SK-MEL-5 (cell line): ENCODE measurements at regions not wholly inside any gene's neighbourhood (a gene's known extent, or its start where the extent isn't known, plus 50 kb on each side); places are given as distances from the start of the nearest gene placed in this dataset.

Experiments used
- DNase-seq: peaks from one replicate; pipeline ENCODE4 v3.0.0-alpha.2; 2016; ENCODE audit warnings: low read depth, low spot score
- in situ Hi-C: cut with HindIII; loops from 2 replicates; pipeline ENCODE4 v1.10.0; 2016; ENCODE audit warnings: low sequenced_read_pairs, high pct_unique_total_duplicates, low pct_unique_long_range_greater_than_20kb

DNA sequence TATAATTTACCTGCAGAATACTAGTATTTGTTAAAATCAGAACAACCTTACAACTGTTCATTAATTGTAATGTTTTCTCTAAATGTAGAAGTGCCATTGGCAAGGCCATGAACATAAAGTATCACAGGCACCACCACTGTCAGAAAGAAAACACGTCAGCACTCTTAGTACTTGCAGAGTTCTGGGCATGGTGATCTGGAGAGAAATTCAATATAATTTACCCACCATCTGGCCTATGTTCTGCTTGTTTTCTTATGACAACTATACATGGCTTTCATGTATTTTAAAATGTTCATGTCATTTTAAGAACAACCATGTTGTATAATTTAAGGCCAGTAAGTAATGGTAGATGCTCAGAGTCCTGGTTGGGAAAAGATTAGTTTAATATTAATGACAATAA, 114.2 kb upstream of the SULT1C3 start:
- no peak for DNase-seq
- in situ Hi-C loops: no loop called here

DNA sequence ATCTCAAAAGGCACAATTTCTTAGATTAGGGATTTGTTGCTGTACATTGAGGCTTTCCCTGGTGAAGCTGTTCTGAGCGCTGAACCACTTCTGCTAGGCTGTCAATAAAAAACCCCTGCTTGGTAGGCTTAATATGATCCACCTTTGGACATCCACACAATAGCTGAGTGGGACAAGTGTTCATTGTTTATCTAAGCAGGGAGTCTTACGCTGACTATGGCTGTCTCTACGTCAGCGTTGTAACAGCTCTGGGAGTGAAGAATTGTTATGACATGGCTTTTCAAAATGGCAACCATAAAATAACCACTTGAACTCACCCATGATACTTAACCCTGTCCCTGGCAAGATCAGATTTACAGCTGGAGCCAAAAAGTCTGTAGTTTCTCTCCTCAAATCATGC, 111.5 kb upstream of the SULT1C3 start:
- in situ Hi-C loops: no loop called here
- DNase-seq: no peak

DNA sequence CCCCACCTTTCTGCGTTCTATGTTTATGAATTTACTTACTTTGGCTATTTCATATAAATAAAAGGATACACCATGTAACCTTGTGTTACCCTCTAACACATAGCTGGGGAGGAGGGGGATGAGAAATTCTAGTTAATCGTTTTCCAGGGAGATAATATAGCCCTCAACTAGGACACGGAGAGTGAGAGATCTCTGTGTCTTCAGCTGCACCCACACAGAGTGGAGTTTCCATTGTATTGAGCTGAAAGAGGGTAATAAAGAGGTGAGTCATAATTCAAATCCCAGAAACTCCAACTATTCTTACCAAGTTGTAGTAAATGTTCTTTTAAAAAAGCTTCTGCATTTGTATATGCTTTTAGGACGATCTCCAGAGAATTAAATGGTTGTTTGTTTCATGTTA, 110.1 kb upstream of the SULT1C3 start:
- in situ Hi-C loops: no loop called here
- DNase-seq: no peak

DNA sequence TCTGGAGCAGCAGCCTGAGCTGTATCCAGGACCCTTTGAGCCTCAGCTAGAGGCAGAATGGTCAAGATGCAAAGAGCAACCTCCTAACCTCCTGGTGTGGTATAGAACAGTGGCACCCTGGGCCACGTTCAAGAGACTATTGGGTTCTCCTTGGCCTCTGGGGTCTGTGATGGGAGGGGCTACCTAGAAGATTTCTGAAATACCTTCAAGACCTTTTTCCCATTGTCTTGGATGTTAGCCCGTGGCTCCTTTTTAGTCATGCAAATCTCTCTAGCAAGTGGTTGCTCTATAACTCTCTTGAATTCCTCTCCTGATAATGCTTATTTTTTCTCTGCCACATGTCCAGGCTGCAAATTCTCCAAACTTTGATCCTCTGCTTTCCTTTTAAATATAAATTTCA, 106.3 kb upstream of the SULT1C3 start:
- in situ Hi-C loops: no loop called here
- no peak for DNase-seq

DNA sequence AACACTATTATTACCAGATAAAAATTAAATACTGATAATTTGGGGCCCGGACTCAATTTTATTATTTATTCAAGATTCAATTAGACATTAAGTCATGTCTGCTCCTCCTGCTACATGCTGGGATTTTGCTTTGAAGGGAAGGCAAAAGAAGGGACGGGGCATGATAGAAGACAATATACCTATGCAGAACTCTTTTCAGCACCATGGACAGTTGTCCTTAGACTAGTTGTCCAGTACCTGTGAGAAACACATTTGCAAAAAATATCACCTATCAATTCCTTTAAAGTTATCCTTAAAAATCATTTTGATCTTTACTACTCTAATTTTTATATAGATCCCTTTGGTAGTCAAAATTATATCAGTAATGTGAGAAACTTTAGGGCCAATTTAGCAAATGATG, 100.2 kb upstream of the SULT1C3 start:
- in situ Hi-C loops: no loop called here
- no peak for DNase-seq

DNA sequence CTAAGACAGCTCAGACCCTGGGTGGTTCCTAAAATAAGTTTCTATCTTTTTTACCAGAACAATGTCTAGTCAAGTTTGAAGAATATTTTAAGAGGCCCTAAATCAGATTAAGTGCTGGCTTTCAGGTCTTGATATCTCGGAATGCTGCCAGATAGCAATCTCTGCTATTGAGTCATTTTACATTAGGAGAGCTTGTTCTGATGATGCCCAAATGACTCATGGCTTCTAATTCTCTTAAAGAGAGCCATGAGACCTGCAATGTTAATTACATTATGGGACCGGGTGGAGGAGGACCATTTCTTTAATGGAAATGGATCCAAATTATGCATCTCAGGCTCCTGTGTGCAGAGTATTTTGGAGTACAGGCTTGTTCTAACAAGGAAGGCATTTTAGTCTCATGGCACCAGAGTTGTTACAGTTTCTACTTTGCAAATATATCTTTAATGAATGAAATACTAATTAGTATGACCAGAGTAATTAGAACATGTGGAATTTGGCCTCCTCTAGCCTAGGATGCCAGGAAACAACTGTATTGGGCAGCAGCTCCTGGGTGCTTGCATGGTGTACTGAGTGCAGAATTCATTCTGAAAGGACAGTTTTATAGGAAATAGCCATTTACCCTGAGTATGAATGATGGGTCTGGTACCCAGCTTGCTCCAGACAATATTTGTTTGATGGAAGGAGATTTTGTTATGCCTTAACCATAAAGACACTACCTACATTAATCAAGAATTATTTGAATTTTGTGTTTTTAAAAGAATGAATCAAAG, 94.0 kb upstream of the SULT1C3 start:
- in situ Hi-C loops: no loop called here
- DNase-seq: no peak

DNA sequence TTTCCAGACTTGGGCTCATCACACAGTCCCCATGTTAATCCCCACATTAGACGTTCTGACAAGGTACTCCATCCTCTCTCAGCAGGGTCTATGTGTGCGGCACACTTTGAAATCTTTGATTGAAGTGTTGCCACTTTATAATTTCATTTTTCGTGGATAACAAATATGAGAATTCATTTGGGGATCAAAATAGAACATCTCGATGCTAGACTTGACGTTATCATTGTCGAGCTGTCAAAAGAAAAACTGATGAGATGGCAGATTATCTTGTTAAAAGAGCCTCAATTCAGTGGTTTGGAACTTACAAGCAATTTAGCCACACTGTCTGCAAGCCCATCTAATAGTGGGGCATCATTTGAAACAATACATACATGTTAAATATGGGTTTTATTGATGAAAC, 91.2 kb upstream of the SULT1C3 start:
- in situ Hi-C loops: no loop called here
- DNase-seq: no peak

DNA sequence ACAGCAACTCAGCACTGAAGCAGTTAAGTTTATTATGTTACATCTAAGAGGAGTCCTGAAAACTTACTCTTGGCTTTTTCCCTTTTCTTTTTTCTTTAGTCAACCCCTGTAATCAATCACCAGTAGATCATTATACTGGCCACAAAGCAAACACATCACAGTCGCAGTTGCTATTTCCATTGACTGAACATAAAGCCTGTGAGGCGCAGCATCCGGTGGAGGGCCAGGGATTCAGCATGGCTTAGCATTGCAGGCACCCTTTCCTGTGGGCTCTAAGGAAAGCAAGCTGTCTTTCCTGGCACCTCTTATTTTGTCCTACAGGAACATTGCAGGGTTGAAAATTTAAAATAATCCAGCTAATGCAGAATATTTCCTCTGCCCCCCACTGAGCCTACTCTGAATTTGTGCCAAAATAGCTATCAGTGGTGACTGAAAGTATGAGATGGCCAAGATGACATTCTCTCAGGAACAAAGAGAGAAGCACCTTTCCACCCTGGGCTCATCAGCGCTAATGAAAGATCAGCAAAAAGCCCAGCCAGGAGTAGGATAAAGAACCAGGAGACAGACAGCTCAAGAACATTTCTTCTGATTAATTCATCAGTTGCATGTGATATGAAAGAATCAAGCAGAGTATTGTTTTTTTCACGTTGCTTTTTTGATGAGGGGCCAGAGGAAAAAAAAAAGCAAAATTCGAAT, 85.3 kb upstream of the SULT1C3 start:
- in situ Hi-C loops: no loop called here
- DNase-seq: no peak

DNA sequence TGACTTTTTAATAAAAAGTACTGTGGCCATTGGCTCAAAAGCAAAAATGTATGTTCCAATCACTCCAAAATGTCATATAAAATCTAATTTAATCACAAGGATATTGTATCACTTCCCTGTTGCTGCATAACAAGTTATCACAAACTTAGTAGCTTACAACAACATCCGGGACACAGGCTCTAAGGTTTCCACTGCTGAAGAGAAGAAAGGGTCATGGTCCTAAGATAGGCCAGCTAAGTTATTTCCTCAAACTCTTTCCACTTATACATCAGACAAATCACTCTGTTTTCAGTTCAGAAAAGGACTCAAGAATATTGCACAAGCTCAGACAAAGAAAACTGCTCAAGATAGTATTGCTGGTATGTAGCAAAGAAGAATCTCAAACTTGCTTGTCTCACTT, 78.5 kb upstream of the SULT1C3 start:
- DNase-seq: no peak

DNA sequence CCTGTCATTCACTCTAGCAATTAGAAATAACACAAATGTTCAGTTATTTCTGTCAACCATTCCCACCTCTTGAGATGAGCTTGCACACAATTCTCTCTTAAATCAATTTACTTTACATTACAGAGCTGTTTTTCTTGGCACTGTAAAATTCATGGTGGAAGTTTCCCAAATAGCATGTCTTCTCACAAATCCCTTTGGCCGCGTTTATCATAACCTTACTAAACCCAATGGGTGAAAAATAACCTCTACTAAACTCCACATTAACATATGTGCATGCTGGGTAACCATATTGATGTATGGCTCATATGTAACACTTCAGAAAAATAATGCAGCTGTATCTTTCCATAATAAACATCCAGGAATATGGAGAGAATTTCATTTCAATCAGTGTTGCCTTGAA, 75.5 kb upstream of the SULT1C3 start:
- in situ Hi-C loops: no loop called here

More for the DNA sequence above, 78.5 kb upstream of the SULT1C3 start:
- in situ Hi-C loops: no loop called here

DNA sequence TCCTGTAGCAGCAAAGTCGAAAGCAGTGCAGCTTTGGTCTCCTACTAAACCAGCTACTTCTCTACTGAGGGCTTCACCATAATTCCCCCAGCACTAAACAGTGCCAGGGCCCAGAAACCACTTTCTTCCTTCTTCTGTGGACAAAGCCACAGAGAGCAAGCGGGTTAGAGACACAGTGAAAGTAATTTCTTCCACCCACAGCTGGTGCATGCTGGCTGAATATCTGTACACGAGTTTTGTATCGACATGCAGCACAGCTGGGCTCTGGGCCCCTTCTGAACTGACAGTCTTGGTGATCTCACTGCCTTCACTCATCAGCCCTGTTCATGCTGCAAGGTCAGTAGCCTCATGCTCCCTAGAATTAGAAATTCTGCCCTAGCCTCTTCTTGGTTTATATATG, 74.0 kb upstream of the SULT1C3 start:
- no peak for DNase-seq
- in situ Hi-C loops: no loop called here

More for the DNA sequence above, 75.5 kb upstream of the SULT1C3 start:
- no peak for DNase-seq

DNA sequence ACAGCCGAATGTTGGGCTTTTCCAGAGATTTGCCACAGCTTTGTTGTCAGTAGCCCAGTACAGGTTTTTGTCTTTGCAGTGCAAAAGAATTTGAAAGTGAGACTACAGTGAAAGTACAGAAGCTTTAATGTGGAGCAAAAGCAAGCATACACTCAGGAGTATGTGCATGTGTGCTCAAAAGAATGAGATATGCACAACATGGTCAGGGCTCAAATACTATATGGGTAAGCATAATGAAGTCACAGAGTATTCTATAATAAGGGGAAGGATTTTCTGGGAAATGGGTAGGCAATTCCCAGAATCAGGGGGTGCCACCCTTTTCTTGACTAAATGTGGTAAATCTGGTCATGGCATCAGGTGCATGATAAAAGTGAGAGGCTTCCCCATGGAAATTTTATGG, 72.1 kb upstream of the SULT1C3 start:
- in situ Hi-C loops: no loop called here
- no peak for DNase-seq

DNA sequence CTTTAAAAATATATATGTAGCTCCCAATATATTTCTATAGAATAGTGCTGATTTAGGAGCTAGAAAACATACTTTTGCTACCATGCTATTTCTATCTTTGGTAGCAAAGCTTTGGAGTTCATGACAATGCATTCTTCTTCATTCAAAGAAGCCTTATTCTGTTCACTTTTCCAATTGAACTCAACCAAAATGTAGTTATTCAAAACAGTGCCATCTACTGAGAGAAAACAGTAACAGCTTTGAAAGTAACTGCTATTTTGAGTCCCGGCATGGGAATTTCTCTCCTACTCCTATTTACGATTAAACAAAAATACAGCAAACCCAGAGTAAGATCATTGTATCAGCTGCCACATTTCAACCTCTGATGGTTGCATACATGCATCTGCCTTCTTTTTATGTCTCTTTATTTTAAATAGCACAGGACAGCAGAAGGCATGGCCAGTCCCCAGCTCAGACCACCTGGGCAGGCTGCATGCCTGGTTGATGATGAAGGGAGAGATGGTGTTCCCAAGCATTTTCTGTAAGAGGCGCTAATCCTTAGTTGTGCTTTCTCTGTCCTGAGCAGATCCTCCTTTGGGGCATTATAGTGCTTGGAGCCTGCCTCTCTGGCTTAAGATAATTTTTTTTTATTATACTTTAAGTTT, 69.7 kb upstream of the SULT1C3 start:
- DNase-seq: peak; percentile 67

DNA sequence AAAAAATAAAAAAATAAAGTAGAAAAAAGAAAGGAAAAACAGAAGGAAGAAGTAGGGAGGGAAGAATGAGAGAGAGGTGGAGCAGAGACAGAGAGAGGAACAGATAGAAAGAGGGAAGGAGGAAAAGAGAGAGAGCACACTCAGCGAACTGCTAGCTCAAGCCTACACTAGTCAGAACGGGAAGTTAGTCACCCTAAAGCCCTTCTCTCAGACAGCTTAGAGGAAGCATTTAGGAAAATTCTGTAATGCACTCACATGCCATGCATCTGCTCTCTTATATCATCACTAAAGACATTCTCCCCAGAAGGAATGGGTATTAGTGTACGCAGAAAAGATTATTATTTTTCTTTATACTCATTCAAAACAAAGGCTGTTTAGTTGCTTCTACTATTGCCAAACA, 68.1 kb upstream of the SULT1C3 start:
- in situ Hi-C loops: no loop called here
- no peak for DNase-seq

More for the DNA sequence above, 69.7 kb upstream of the SULT1C3 start:
- in situ Hi-C loops: no loop called here

DNA sequence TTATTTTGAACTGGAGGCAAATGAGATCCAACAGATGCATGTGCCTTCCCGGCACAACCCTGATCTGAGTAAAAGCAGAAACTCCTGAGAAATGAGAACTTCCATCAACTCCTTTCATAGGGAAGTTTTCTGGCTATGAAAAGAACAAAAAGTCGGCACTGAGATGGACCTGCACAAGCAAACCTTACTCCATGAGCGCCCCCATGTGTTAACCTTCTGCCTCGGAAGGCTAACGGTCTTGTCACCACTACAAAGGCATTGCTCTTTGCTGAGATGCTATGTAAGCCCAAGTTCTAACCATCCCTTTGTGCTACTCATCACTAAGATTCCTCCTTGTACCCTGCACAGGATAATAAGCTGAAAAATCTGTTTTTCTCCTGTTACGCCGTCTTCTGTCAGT, 57.3 kb upstream of the SULT1C3 start:
- in situ Hi-C loops: no loop called here
- peak; percentile 72 for DNase-seq

DNA sequence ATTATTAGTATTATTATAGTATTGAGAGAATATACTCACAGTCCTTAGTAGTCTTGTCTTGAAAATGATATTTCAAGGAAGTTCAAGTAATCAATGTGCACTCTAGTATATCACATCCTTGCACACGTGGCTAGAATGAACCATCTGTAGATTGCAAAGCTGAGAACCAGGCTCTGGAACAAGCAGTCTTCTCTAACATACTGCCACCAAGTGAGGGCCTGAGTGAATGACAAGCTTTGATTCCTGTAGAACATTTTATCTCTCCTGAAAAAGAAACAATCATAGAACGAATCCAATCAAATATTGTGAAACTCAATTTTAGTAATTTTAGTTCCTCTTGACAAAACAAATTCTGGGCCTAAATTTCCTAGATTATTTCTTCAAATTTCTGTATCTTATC, 55.3 kb upstream of the SULT1C3 start:
- peak; percentile 69 for DNase-seq
- in situ Hi-C loops: no loop called here

DNA sequence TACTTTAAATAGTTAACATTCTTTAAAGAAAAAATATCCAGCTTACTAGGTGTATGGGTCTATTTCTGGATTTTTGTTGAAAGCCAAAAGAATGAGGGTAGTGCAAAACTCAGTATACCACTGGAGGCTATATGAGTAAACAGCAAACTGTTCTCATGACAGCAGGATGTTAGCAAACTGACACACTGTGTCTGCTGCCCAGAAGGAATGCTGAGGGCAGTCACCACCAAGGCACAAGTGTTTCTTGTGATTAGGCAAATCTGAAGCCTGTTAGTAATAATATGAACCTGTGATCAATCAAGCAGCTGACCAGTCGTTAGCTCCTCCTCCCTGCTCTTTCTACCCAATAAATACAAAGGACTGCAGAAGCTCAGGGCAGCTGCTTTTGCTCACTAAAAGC, 50.5 kb upstream of the SULT1C3 start:
- in situ Hi-C loops: no loop called here
- peak; percentile 93 for DNase-seq
